RPMI7951 (cell line): ENCODE measurements at regions not wholly inside any gene's neighbourhood (a gene's known extent, or its start where the extent isn't known, plus 50 kb on each side); places are given as distances from the start of the nearest gene placed in this dataset.
"Not testable (repeated sequence)": the region's sequence is repeated elsewhere in the genome, so short reads cannot be mapped to it uniquely, and the experiment has no call there.

Experiments
- DNase-seq: peaks from one replicate; pipeline ENCODE4 v3.0.0-alpha.2; 2012; ENCODE audit warnings: low read depth

DNA sequence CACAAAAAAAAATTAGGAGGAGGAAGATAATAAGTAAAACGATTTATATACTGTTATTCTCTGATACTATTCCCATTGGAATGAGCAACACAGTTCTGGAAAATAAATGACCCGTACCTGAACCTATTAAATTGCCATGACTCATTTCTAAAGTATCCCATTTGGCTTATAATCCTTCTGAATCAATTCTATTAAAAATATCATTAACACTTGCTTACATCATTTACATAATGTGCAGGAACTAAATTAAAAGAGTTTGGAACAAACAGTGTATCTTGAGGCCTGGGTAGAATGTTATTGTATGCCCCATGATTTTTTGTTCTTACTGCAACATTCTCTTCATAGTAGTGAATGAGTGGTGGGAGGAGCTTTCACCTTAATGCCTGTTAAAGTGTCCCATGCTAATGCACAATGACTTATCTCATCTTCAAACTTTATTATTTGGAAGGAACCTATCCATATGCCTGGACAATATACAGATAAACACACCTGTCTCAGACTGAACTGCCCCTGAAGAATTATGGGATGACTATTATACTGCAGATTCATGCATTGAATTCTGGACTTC is 549.9 kb upstream of the ACVR2A start:
- no peak for DNase-seq

DNA sequence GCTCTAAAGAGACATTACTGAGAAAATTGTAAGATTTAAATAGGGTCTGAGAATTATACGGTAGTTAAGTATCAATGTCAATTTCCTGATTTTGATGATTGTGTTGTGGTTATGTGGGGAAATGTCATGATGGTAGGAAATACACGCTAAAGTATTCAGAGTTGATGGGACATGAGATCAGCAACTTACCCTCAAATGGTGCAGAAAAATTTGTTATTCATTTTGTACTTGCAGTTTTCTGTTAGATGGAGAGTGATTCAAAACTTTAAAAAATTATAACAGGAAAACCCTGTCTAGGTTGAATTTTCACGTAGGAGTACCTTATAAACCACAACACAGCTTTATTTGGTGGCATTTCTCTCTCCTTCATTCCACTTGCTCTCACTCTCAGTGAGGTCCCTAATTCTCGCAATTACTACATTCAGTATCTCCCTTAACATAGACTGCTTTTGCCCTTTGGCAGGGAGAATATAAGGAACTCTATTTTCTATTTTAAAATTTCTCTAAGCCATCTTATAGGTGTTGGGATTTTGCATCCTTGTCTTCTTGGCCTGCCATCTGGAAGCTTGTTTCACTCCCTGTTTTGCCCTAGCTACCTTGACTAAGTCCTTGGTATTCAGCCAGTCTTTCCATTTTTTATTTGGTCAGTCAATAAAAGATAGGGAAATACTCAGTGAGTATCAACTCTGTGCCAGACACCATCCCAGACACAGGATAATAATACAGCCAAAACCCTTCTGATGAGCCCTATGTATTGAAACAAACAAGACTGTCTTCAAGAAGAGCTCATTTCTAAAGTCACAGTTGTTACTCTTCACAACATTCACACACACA is 550.6 kb upstream of the ACVR2A start:
- no peak for DNase-seq

DNA sequence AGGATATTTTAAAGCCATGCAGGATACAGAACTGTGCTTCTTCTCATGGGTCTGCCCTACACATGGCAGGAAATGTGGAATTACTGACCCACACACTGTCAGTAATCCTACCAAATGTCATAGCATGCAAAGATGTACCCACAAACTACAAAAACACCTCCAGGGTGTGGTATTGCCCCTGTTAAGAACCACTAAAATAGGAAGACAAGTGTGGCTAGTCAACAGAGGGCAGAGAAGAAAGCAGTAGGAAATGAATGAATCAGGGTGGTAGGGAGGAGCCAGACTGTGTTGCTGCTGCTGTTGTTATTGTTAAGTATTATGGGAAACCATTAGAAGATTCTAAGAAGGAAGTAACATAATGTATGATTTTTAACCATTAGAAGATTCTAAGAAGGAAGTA is 556.7 kb upstream of the ACVR2A start:
- no peak for DNase-seq

DNA sequence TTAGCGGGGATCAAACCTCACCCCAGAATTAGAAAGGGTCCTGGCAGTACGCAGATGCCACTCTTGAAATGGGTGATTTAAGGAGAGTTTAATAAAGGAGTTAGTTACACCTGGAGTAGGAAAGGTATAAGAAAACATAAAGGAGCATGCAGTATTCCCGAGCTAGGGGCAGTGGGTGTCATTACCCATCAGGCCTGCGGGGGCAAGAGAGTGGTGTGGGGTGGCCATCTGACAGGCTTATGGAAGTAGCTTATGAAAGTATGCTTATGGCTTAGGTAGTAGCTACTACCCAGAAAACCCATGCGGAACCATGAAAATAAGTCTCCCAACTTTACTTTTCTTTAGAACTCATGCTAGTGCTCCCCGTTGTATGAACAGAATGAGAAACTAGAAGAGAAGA is 568.9 kb upstream of the ACVR2A start:
- no peak for DNase-seq

DNA sequence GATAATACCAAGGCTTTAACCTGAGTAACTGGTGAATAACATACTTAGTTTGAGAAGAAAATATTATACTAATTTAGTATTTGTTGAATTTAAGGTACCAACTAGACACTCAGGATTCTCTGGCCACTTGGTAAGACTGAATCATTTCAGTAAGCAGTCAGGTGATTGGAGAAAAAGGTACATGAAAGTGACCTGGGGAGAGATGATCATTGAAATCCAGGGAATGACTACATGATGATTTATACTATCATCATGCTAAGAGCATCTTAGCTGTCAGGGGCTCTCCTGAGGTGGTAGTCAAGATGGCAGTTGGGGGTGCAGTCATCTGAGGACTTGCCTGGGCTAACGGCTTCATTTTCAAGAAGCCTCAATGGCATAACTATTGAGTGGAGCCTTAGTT is 571.2 kb upstream of the ACVR2A start:
- no peak for DNase-seq

DNA sequence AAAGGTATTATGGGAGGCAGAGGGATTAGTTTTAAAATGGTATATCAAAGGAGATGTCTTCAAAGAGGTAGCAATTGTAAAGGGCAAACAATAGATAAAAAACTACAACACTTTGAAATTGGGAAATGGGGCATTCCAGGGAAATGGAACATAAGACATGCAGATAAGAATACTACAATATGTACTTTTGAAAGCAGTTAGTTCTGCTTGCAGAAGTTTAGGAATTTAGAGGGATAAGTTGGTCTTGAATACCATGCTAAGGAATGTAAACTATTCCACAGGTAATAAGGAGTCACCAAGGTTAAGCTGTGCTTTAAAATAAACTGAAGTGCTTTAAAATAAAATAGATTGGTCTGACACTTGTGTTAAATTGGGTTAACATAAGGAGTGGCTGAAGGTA is 571.7 kb upstream of the ACVR2A start:
- DNase-seq, result no peak

DNA sequence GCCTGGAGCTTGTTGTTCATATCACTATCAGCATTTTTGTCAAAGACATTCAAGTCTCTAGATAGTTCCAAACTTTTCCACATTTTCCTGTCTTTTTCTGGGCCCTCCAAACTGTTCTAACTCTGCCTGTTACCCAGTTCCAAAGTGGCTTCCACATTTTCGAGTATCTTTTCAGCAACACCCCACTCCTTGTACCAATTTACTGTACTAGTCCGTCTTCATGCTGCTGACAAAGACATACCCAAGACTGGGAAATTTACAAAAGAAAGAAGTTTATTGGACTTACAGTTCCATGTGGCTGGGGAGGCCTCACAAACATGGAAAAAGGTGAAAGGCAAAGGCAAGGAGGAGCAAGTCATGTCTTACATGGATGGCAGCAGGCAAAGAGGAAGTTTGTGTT is 575.2 kb upstream of the ACVR2A start:
- not testable (repeated sequence) for DNase-seq

DNA sequence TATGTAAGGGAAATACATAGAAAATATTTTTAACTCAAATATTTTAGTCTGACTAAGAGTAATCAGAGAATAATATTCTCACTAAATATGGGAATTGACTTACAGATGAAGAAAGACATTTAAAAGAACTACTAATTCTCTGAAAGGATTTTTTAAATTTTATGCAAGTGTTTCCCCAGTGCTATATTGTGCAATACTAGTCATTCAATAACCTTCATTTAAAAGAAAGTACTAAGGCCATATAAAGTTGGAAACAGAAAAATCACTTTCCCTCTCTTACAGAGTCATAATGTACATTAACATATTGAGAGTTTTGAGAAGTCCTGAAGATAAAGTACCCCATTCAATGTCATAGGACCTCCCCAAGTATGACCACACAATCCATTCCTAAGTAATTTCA is 584.6 kb upstream of the ACVR2A start:
- no peak for DNase-seq

DNA sequence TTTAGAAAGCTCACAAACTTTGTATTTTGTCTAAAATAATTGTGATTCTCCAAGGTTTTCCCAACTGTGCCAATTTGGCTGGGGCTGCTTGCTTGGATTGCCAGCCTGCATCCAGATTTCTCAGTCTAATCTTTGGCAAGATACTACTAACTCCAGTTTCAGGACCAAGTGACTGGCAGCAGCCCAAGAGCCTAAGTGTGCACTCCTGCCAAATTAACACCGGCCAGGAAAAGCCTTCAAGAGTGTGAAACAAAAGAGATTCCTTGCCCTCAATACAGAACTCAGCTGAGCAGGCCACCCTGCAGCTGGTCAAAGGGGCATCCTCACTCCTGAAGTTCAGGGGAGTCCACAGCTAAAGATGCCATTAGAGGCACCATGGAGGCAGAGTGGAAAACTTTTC is 589.0 kb upstream of the ACVR2A start:
- DNase-seq, result no peak

DNA sequence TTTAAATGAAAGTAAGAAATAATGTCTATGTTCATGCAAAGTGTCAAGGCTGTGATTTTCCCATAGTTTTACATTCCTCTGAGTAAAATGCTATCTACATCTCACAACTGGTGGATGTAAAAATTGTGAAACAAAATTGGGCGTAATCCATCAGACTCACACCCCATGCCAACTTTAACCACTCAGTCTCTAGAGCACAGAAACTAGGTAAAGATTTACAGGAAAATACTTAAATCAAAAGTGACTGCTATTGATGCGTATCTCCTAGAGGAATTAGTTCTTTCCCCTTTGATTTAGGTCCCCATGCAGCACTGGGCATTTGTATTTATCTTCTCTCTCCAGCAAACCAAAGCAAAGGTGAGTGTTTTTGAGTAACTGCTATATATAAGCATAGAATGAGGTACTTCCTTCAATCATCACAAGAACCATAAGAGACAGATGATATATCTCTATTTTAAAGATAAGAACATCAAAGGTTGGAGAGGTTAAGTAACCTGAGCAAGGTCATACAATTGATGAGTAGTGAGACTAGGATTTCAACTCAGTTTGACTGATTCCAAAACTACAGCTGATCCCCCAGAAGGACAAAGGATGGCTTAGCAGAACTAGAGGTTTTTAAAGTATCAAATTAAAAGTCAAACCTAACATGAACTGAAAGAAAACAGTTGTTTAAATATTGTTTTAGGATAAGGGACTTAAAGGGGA is 594.0 kb upstream of the ACVR2A start:
- DNase-seq, result no peak

DNA sequence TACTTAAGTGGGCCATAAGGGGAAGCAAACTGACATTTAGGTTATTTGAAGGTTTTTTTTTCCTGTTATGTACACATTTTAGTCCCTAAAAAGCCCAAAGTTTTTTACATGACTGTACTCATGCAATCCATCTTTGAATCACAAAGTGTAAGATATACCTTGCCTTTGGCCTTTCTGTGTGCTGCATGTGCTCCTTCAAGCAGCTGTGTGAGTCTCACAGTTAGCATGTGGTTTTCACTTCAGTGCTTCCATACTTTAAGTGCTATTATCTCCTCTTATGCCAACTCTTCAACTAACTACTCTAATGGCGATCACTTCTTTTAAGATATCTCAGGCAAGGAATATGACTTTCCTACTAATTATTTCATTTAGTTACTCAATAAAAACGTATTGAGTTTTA is 597.1 kb upstream of the ACVR2A start:
- no peak for DNase-seq

DNA sequence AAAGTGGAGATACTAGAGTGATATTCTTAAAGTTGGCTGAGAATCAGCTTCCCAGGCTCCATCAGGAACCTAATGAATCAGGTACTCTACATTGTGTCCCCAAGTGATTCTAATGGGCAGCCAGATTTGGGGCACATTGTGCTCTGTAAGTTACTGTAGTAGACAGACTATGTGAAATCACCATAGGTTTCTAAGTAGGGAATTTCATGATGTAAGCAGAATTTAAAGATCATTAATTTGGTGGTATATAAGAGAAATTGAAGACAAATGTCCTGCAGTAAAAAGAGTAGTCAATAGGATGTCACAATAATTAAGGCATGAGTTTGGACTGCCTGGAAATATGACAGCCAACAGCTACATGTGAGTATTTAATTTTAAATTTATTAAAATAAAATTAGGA is 602.4 kb upstream of the ACVR2A start:
- DNase-seq, result no peak

DNA sequence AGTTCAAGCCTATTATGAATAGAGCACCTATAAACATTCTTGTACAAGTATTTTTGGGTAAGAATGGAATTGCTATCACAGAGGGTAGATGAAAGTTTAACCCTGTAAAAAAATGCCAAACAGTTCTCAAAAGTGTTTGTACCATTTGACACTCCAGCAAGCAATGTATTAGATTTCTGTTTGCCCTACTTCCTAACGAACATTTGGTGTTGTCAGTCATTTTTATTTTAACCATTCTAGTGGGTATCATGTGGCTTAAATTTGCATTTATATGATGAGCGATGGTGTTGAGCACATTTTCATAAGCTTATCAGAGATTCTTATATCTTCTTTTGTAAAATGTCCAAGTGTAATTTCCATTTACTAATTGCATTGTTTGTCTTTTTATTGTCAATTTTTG is 608.2 kb upstream of the ACVR2A start:
- no peak for DNase-seq

DNA sequence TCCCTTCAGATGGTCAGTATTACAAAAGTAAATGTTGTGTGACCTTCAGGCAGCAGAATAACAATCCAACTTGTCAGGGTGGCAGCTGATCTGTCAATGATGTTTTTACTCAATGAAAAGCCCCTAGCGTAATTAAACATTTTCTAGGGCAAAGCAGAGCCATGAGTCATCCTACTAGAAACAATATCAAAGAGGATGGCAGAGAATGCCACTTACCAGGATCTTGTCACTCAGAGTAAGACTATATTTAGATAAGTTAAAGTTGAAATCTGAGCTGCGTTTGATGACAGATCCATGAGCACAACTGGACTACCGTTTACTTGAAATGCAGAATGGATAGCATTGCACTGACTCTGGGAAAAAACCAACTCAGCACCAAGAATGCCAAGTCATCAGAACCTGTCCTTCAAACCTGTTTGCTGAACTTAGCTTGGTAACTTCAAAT is 612.6 kb upstream of the ACVR2A start:
- DNase-seq, result peak; percentile 14

DNA sequence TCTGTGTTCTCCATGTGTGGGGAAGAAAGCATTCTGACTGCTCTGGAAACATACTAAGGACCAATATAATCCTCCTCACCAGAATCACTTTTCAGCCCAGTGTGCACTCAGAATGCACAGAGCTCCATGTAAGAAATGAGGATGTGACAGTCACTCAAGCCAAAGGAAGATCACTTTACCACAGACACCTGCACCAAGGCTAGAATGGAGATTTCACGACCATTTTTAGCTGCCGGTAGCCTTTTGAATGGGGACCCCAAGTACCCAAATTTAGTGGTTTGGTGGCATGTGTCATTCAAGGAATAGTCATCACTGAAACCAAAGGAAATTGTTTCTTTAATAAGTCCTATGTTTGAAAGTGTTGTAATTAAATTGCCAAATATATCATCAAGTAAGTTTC is 613.2 kb upstream of the ACVR2A start:
- no peak for DNase-seq

DNA sequence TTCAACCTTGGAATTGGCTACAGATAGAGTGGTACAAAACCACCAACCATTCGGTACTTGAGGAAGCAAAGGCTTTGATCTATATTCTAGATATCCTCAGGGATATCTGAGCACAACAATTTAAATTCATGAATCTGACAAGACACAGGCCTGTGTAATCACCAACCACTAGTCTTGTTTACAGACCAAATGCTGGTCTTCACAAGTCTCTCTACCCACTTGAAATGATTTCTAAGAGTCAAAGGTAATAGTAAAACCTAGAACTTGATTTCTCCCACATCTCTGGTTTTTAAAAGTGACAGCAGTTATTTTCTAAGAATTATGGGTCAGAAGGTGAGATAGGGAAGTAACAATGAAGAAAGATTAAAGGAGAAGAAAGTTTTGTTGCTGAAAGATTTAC is 613.7 kb upstream of the ACVR2A start:
- DNase-seq, result no peak

DNA sequence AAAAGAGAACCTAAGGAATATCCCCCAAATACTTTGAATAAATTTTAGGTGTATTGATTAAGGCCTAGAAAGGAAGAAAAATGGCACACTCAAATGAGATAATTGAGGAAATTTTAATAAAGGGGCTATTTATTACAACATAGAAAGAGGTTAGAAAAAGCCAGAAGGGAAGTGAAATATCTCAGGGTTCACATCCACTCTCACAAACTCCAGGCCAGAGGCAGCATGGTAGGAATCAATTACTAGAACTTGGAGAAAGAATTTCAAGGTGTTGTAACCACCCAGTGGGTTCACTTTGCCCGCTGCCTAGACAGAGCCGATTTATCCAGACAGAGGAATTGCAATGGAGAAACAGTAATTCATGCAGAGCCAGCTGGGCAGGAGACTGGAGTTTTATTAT is 617.5 kb upstream of the ACVR2A start:
- DNase-seq, result no peak

DNA sequence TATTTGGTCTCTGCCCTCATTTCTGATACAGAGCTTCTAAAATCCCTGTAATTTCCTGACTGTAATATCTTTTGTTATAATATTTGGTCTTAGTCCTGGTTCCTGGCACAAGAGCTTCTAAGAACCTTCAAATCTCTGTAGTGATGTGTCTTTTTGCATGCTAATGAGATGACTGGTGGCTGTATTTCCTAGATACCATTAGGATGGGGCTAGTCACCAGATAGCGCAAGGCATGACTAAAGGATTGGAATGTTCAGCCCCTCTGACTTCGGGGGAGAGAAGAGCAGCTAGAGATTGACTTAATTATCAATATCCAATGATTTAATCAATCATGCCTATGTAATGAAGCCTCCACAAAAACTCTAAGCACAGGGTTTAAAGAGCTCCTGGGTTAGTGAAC is 620.8 kb upstream of the ACVR2A start:
- no peak for DNase-seq

DNA sequence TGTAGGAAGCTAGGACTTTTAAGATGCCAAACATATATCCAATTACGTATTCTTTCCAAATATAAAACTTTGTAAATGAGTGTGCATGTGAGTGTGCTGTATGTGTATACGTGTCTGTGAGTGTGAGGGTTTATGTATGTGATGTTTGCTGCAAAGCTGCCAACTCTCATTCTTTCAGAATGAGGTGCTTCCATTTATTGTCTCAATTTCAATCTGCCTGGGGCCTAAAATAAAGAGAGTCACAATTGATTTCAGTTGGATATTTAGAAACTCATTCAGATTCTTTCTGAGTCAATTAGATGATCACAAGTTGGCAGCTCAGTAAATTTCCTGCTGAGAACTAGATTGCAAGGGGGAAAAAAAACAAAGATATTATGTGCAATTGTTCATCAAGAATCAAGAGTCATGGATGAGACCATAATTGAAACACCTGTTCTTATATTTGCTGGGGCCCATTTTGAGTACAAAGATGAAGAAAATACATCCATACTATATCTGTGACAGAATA is 621.2 kb upstream of the ACVR2A start:
- no peak for DNase-seq

DNA sequence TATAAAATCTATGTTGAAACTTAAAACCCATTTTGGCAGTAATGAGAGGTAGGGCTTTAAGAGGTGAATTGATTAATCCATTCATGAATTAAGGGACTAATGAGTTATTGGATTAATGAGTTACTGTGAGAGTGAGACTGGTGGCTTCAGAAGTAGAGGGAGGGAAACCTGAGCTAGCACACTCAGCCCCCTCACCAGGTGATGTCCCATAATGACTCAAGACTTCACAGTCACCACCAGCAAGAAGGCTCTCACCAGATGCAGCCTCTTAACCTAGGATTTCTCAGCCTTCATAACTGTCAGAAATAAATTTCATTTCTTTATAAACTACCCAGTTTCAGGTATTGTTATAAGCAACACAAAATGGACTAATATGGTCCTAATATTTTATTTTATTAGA is 621.7 kb upstream of the ACVR2A start:
- no peak for DNase-seq

DNA sequence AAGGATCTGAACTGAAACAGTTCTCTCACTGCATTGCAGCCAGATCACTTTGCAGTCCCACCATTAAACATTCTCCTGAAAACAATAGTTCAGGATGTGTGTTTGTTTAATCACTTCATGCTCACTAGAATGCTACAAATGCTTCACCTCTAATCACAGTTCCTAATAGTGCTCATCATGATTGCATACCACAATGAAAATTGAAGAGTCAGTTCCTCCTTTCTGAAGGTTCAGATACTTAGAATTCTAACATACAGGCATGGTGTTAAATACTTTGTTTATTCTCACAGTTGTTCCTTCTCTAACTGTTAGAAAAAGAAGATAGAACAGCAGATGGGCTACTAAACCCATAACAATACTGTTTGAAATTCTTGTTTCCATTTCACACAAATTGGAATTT is 622.3 kb upstream of the ACVR2A start:
- no peak for DNase-seq

DNA sequence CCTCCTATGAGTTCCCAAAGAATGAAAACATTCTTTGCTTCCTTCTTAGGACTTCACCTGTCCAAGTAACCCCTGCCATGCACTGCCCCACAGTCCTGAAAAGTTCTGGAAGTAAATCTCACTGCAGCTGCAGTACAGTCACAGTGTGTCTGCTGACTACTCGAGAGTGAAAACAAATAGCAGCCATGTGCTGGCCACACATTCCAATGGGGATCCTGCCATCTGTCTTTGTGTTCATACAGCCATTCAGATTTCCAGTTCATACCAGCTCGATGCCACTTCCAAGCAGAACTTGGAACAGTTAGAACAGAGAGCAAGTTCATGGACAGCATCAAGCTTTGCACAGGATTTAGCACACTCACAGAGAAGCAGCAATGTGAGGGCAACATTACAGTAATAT is 629.9 kb upstream of the ACVR2A start:
- DNase-seq, result no peak

DNA sequence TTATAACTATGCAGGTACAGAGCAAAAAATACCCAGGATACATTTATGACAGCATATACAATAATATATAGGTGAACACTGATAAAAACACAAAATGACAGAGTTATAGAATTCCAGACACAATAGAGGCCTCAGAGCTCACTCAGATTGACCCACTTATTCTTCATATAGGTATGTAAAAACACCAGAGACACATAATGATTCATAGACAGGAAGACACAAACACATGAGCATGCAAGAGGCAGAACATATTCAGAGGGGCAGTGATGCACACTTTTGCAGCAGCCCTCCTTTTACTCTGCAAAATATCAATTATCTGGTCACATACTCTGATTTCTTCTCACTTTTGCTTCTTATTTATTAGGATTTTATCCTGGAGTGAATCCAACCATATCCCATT is 633.3 kb upstream of the ACVR2A start:
- no peak for DNase-seq
